SK-N-SH (cell line): ENCODE measurements at regions not wholly inside any gene's neighbourhood (a gene's known extent, or its start where the extent isn't known, plus 50 kb on each side); places are given as distances from the start of the nearest gene placed in this dataset.

Experiments
- CTCF ChIA-PET: fragments of 300-600, 350-600 bp; formaldehyde crosslinking; extraction: SDS; loops from one replicate; lab custom pipeline; 2021; lab: Yijun Ruan, JAX
- POLR2A ChIA-PET: fragments of 350-600 bp; sonication (Branson Sonifier 250); formaldehyde crosslinking; extraction: SDS; loops from one replicate; lab custom pipeline; 2020; ENCODE audit warnings: antibody characterized with exemption, inconsistent platforms; lab: Yijun Ruan, JAX
- DNase-seq: peaks from one replicate; pipeline ENCODE4 v3.0.0; 2012
- H2AFZ ChIP-seq: fragments of 200-600 bp; sonication (generic); 2 replicates; pipeline ENCODE4 v1.8.1; 2016; ENCODE audit warnings: antibody characterized with exemption, mild to moderate bottlenecking, low read depth
- H3F3A ChIP-seq: fragments of 200-600 bp; sonication (generic); replicated peaks from 2 replicates; pipeline ENCODE3; 2016; ENCODE audit warnings: antibody characterized with exemption, mild to moderate bottlenecking; ENCODE audit not compliant: insufficient read depth
- H3K27ac ChIP-seq, 2 experiments: fragments of 200-500 bp in 1 of 2; fragments of 200-600 bp in 1 of 2; sonication (Bioruptor generic) in 1 of 2; sonication (generic), shearing (Covaris generic) in 1 of 2; 2 replicates each; pipeline versions ENCODE4 v1.5.1 to v1.6.1; 2014 to 2016; ENCODE audit warnings: low read depth in 2 of 2, inconsistent platforms in 1 of 2, low read length in 1 of 2, mild to moderate bottlenecking in 1 of 2, mixed read lengths in 1 of 2
- H3K27me3 ChIP-seq: fragments of 200-600 bp; sonication (generic), shearing (Covaris generic); 2 replicates; pipeline ENCODE4 v1.6.1; 2016; ENCODE audit warnings: mixed run types; ENCODE audit not compliant: insufficient read depth
- H3K36me3 ChIP-seq, 2 experiments: fragments of 200-500 bp in 1 of 2; fragments of 200-600 bp in 1 of 2; sonication (Bioruptor generic) in 1 of 2; sonication (generic) in 1 of 2; replicated peaks in 1 of 2; 2 replicates each; pipeline versions ENCODE3 to v1.5.1; 2014 to 2016; ENCODE audit warnings: low read length in 1 of 2, mild to moderate bottlenecking in 1 of 2; ENCODE audit not compliant: insufficient read depth in 2 of 2, control insufficient read depth in 1 of 2
- H3K4me1 ChIP-seq, 2 experiments: fragments of 200-500 bp in 1 of 2; fragments of 200-600 bp in 1 of 2; sonication (Bioruptor generic) in 1 of 2; sonication (generic), shearing (Covaris generic) in 1 of 2; 2 replicates each; pipeline versions ENCODE4 v1.5.1 to v1.6.1; 2014 to 2016; ENCODE audit warnings: low read depth in 1 of 2, low read length in 1 of 2, mixed run types in 1 of 2; ENCODE audit not compliant: insufficient read depth in 2 of 2, control insufficient read depth in 1 of 2
- H3K4me2 ChIP-seq: fragments of 200-600 bp; sonication (generic), shearing (Covaris generic); 2 replicates; pipeline ENCODE4 v1.6.1; 2017; ENCODE audit warnings: mixed run types
- H3K4me3 ChIP-seq, 2 experiments: fragments of 200-500 bp in 1 of 2; fragments of 200-600 bp in 1 of 2; sonication (Bioruptor generic) in 1 of 2; sonication (generic), shearing (Covaris generic) in 1 of 2; 2 replicates each; pipeline versions ENCODE4 v1.5.1 to v1.8.1; 2014 to 2016; ENCODE audit warnings: low read depth in 2 of 2, inconsistent platforms in 1 of 2, low read length in 1 of 2, mild to moderate bottlenecking in 1 of 2, mixed read lengths in 1 of 2, moderate library complexity in 1 of 2
- H3K79me2 ChIP-seq: fragments of 200-600 bp; sonication (generic); 2 replicates; pipeline ENCODE4 v1.8.1; 2017; ENCODE audit warnings: mild to moderate bottlenecking; ENCODE audit not compliant: insufficient read depth
- H3K9ac ChIP-seq: fragments of 200-600 bp; sonication (generic); 2 replicates; pipeline ENCODE4 v1.6.1; 2017; ENCODE audit warnings: mixed run types
- H3K9me2 ChIP-seq: fragments of 200-600 bp; sonication (generic); 2 replicates; pipeline ENCODE4 v1.6.1; 2017; ENCODE audit warnings: mixed run types
- H3K9me3 ChIP-seq: fragments of 200-600 bp; sonication (generic); 2 replicates; pipeline ENCODE4 v1.6.1; 2017; ENCODE audit warnings: mixed run types, mild to moderate bottlenecking, moderate library complexity
- H4K20me1 ChIP-seq: fragments of 200-600 bp; sonication (generic); 2 replicates; pipeline ENCODE4 v1.6.1; 2017; ENCODE audit warnings: mild to moderate bottlenecking, mixed run types; ENCODE audit not compliant: insufficient read depth
- CHD2 ChIP-seq: fragments of 150-350 bp; IDR thresholded peaks from 2 replicates; pipeline ENCODE4 v1.6.1; 2018; ENCODE audit warnings: low read length; ENCODE audit not compliant: partially characterized antibody
- EP300 ChIP-seq, 2 experiments: IDR thresholded peaks; 2 replicates each; pipeline versions ENCODE4 v1.4.0 to v1.6.1; 2012; ENCODE audit warnings: borderline replicate concordance in 1 of 2, low read depth in 1 of 2, low read length in 1 of 2
- EZH2phosphoT487 ChIP-seq: fragments of 200-600 bp; sonication (generic); IDR thresholded peaks from 2 replicates; pipeline ENCODE4 v1.6.1; 2017; ENCODE audit warnings: low read depth, mixed run types, mild to moderate bottlenecking, antibody characterized with exemption, moderate library complexity, borderline replicate concordance
- FOSL2 ChIP-seq: IDR thresholded peaks from 2 replicates; pipeline ENCODE4 v1.4.0; 2012; ENCODE audit warnings: low read depth, mild to moderate bottlenecking, moderate library complexity, borderline replicate concordance
- GABPA ChIP-seq: IDR thresholded peaks from 2 replicates; pipeline ENCODE4 v1.4.0; 2012; ENCODE audit warnings: low read depth, mild to moderate bottlenecking
- JUND ChIP-seq: IDR thresholded peaks from 2 replicates; pipeline ENCODE4 v1.4.0; 2012
- MEF2A ChIP-seq: IDR thresholded peaks from 2 replicates; pipeline ENCODE4 v1.4.0; 2012; ENCODE audit warnings: low read depth, borderline replicate concordance
- NFIC ChIP-seq: IDR thresholded peaks from 2 replicates; pipeline ENCODE4 v1.4.0; 2012; ENCODE audit warnings: borderline replicate concordance
- NRF1 ChIP-seq: IDR thresholded peaks from 2 replicates; pipeline ENCODE4 v1.6.1; 2012; ENCODE audit warnings: low read depth, mild to moderate bottlenecking, low read length
- POLR2AphosphoS5 ChIP-seq: IDR thresholded peaks from 2 replicates; pipeline ENCODE4 v1.6.1; 2012; ENCODE audit warnings: low read depth, low read length
- RAD21 ChIP-seq: IDR thresholded peaks from 2 replicates; pipeline ENCODE4 v1.6.1; 2012; ENCODE audit warnings: mild to moderate bottlenecking, low read length
- SIN3A ChIP-seq: IDR thresholded peaks from 2 replicates; pipeline ENCODE4 v1.6.1; 2012; ENCODE audit warnings: low read depth, mild to moderate bottlenecking, low read length, moderate library complexity, borderline replicate concordance
- SMC3 ChIP-seq: IDR thresholded peaks from 2 replicates; pipeline ENCODE4 v1.6.1; 2012; ENCODE audit warnings: low read depth, low read length, improper control_type of control experiment
- TAF1 ChIP-seq: IDR thresholded peaks from 2 replicates; pipeline ENCODE4 v1.6.1; 2012; ENCODE audit warnings: low read depth, mild to moderate bottlenecking, low read length, moderate library complexity, borderline replicate concordance
- WGBS: methylation state at CpG from one replicate; pipeline ENCODE4 v1.1.6; 2017; ENCODE audit warnings: low lambda C conversion rate; 5-methylcytosine and 5-hydroxymethylcytosine counted together
- TF ChIP-seq, protein P1 (sequence below): IDR thresholded peaks from 2 replicates; pipeline ENCODE4 v1.4.0; 2012; ENCODE audit warnings: low read depth
- TF ChIP-seq, protein P2 (sequence below): IDR thresholded peaks from 2 replicates; pipeline ENCODE4 v1.6.1; 2012; ENCODE audit warnings: mild to moderate bottlenecking, low read depth, low read length, moderate library complexity
- TF ChIP-seq, protein P3 (sequence below): IDR thresholded peaks from 2 replicates; pipeline ENCODE4 v1.4.0; 2012; ENCODE audit warnings: low read depth, borderline replicate concordance

DNA sequence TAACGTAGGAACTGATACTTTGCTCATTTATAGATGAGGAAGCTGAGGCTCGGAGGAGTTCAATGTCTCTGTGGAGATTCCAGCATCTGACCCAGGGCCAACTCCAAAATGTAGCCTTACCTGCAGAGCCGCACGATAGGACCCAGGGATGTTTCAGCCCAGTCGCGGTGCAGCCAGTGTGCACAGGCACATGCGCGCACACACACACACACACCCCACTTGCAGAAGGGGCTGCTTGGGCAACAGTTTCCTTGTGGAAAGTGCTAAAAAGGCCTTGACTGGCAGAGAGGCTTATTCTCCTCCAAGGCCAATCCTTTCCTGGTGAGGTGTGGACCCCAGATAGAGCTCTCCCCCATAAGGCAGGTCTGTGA lies 101.7 kb downstream of the ZFP36L2 start:
- Histone ChIP-seq H4K20me1 (no peaks in the 10 kb centered on the region), H2AFZ (no peak overlapping the region), H3F3A (no peaks in the 10 kb centered on the region), H3K79me2 (no peaks in the 10 kb centered on the region), H3K27me3 (no peaks in the 10 kb centered on the region), H3K4me2 (no peak overlapping the region), H3K4me3 (no peak overlapping the region), H3K4me1 (peaks cover 0 to 5% of the 10 kb centered on the region in 2 experiments; a peak in 1 of 4 replicates), H3K9me3 (no peaks in the 10 kb centered on the region), H3K9me2 (no peaks in the 10 kb centered on the region), H3K9ac (no peak overlapping the region), H3K27ac (no peak overlapping the region), H3K36me3 (no peaks in the 10 kb centered on the region)
- CTCF ChIA-PET, result interaction anchor here (0.7 to 1.7 kb wide), 7 partner anchors 8 to 296 kb away, joined by 3 to 4 read pairs (median 3); no protein-coding TSS in a partner anchor
- TF ChIP-seq MEF2A, result no peak
- TF ChIP-seq EP300 (IDR thresholded peaks at IDR 0.05; ENCODE audit: borderline replicate concordance in 1 of 2, low read depth in 1 of 2, low read length in 1 of 2), result no peak
- TF ChIP-seq NFIC, result no peak
- TF ChIP-seq, protein P1, sequence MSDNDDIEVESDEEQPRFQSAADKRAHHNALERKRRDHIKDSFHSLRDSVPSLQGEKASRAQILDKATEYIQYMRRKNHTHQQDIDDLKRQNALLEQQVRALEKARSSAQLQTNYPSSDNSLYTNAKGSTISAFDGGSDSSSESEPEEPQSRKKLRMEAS, result no peak
- no peak for TF ChIP-seq TAF1
- TF ChIP-seq, protein P2, sequence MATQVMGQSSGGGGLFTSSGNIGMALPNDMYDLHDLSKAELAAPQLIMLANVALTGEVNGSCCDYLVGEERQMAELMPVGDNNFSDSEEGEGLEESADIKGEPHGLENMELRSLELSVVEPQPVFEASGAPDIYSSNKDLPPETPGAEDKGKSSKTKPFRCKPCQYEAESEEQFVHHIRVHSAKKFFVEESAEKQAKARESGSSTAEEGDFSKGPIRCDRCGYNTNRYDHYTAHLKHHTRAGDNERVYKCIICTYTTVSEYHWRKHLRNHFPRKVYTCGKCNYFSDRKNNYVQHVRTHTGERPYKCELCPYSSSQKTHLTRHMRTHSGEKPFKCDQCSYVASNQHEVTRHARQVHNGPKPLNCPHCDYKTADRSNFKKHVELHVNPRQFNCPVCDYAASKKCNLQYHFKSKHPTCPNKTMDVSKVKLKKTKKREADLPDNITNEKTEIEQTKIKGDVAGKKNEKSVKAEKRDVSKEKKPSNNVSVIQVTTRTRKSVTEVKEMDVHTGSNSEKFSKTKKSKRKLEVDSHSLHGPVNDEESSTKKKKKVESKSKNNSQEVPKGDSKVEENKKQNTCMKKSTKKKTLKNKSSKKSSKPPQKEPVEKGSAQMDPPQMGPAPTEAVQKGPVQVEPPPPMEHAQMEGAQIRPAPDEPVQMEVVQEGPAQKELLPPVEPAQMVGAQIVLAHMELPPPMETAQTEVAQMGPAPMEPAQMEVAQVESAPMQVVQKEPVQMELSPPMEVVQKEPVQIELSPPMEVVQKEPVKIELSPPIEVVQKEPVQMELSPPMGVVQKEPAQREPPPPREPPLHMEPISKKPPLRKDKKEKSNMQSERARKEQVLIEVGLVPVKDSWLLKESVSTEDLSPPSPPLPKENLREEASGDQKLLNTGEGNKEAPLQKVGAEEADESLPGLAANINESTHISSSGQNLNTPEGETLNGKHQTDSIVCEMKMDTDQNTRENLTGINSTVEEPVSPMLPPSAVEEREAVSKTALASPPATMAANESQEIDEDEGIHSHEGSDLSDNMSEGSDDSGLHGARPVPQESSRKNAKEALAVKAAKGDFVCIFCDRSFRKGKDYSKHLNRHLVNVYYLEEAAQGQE, result no peak
- TF ChIP-seq POLR2AphosphoS5, result no peak
- POLR2A ChIA-PET, result no interaction called here
- no peak for DNase-seq
- 96% methylated on average over 8 of the region's 8 CpGs for WGBS

DNA sequence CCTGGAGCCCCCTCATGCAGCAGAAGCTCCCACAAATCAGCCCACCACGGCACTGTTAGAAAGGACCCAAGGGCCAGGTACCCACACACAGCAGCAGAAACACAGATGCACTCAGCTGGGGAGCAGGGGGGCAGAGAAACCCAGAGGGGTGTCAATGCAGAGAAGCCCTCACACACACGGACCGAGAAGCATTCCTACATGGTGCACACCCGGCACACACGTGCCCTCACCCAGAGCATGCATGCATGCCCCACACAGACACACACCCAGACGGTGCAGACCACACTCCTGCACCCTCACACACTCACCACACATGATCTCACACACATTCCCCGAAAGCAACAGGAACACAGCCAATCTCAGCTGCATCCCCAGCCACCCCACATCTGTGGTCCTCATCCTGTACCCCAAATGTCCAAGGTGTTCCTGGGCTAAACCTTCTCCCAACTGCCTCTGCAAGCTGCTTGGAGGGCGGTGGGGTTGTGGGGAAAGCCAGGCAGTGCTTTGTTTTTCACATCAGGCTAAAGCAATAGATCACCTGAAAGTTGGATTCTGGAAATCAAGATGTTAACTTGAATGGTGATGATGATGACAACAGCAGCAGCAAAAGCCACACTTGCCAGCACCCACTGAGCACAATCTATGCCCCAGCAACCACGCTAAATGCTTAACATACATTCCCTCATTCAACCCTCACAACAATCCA lies 102.3 kb downstream of the ZFP36L2 start:
- Histone ChIP-seq H3K9ac (no peak overlapping the region), H2AFZ (no peak overlapping the region), H3K9me2 (no peaks in the 10 kb centered on the region), H3K4me2 (no peak overlapping the region), H3K4me3 (no peak overlapping the region), H3F3A (no peaks in the 10 kb centered on the region), H3K36me3 (no peaks in the 10 kb centered on the region), H4K20me1 (no peaks in the 10 kb centered on the region), H3K27me3 (no peaks in the 10 kb centered on the region), H3K9me3 (no peaks in the 10 kb centered on the region), H3K27ac (no peak overlapping the region), H3K4me1 (peaks cover 0 to 5% of the 10 kb centered on the region in 2 experiments; a peak in 1 of 4 replicates), H3K79me2 (no peaks in the 10 kb centered on the region)
- ChIA-PET POLR2A (no interaction called here), CTCF (interaction anchor here (0.6 to 1.7 kb wide), 7 partner anchors 8 to 296 kb away, joined by 3 to 4 read pairs (median 3); no protein-coding TSS in a partner anchor)
- 76% methylated on average over 9 of the region's 9 CpGs for WGBS
- no peak for DNase-seq
- no peak for TF ChIP-seq JUND
- no peak for TF ChIP-seq MEF2A
- TF ChIP-seq, protein P2, result no peak
- TF ChIP-seq EZH2phosphoT487, result no peak
- TF ChIP-seq, protein P3, sequence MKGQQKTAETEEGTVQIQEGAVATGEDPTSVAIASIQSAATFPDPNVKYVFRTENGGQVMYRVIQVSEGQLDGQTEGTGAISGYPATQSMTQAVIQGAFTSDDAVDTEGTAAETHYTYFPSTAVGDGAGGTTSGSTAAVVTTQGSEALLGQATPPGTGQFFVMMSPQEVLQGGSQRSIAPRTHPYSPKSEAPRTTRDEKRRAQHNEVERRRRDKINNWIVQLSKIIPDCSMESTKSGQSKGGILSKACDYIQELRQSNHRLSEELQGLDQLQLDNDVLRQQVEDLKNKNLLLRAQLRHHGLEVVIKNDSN, result no peak
- no peak for TF ChIP-seq FOSL2
- TF ChIP-seq, protein P1, result no peak
- no peak for TF ChIP-seq NRF1
- no peak for TF ChIP-seq TAF1
- no peak for TF ChIP-seq NFIC
- TF ChIP-seq SIN3A, result no peak
- no peak for TF ChIP-seq SMC3
- no peak for TF ChIP-seq GABPA
- TF ChIP-seq CHD2, result no peak
- TF ChIP-seq RAD21, result no peak
- TF ChIP-seq EP300 (IDR thresholded peaks at IDR 0.05; ENCODE audit: borderline replicate concordance in 1 of 2, low read depth in 1 of 2, low read length in 1 of 2), result no peak
